GM23248 (cell line): ENCODE measurements at regions not wholly inside any gene's neighbourhood (a gene's known extent, or its start where the extent isn't known, plus 50 kb on each side); places are given as distances from the start of the nearest gene placed in this dataset.

Source experiments
- EZH2 ChIP-seq: fragments of 200-600 bp; sonication (generic); IDR thresholded peaks from 2 replicates; pipeline ENCODE4 v1.6.1; 2018; ENCODE audit warnings: antibody characterized with exemption, mild to moderate bottlenecking; ENCODE audit not compliant: insufficient read depth, poor library complexity, severe bottlenecking
- EZH2phosphoT487 ChIP-seq: fragments of 200-600 bp; sonication (generic); IDR thresholded peaks from 2 replicates; pipeline ENCODE4 v1.6.1; 2018; ENCODE audit warnings: antibody characterized with exemption, moderate library complexity, mild to moderate bottlenecking, low read depth; ENCODE audit not compliant: insufficient read depth

DNA sequence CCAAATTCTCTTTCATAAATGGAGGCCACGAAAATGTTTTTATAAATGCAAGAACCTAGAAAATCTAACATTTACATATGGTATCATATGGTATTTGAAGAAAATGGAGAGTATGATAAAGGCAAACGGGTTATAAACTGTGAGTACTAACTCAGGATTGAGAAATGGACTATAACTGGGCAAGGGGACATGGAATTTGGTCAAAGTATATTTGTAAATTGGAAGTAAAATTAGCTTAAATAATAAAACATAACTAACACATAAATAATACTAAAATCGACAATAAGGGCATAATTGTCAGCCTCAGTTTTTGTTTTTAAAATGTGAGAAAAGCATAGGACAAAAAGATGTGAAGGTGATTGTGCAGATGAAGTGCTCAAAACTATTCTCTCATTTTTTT lies 1516.3 kb upstream of the MIR17HG start:
- no peak for TF ChIP-seq EZH2
- TF ChIP-seq EZH2phosphoT487: no peak
